DOHH2 (cell line): ENCODE measurements at regions not wholly inside any gene's neighbourhood (a gene's known extent, or its start where the extent isn't known, plus 50 kb on each side); places are given as distances from the start of the nearest gene placed in this dataset.

Source experiments
- EZH2phosphoT487 ChIP-seq: fragments of 200-600 bp; sonication (generic); IDR thresholded peaks from 2 replicates; pipeline ENCODE4 v1.6.1; 2017; ENCODE audit warnings: borderline replicate concordance, mild to moderate bottlenecking, antibody characterized with exemption, low read length, moderate library complexity, mixed read lengths
- TF ChIP-seq, protein P1 (sequence below): fragments of 200-600 bp; sonication (generic); IDR thresholded peaks from one replicate; pipeline ENCODE4 v1.5.1; 2014; ENCODE audit warnings: antibody characterized with exemption, mild to moderate bottlenecking, low read depth, low read length; ENCODE audit not compliant: poor library complexity, severe bottlenecking

DNA sequence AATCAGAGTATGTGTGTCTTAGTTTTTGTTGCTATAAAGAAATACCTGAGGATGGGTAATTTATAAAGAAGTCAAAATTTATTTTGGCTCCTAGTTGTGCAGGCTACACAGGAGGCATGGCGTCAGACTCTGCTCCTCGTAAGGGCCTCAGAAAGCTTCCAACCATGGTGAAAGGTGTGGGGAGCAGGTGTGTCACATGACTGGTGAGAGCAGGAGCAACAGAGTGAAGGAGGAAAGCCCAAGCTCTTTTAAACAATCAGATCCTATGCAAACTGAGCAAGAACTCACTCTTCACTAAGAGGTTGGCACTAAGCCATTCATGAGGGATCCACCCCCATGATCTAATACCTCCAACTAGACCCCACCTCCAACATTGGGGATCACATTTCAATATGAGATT is 1524.3 kb downstream of the HACE1 start:
- TF ChIP-seq, protein P1, sequence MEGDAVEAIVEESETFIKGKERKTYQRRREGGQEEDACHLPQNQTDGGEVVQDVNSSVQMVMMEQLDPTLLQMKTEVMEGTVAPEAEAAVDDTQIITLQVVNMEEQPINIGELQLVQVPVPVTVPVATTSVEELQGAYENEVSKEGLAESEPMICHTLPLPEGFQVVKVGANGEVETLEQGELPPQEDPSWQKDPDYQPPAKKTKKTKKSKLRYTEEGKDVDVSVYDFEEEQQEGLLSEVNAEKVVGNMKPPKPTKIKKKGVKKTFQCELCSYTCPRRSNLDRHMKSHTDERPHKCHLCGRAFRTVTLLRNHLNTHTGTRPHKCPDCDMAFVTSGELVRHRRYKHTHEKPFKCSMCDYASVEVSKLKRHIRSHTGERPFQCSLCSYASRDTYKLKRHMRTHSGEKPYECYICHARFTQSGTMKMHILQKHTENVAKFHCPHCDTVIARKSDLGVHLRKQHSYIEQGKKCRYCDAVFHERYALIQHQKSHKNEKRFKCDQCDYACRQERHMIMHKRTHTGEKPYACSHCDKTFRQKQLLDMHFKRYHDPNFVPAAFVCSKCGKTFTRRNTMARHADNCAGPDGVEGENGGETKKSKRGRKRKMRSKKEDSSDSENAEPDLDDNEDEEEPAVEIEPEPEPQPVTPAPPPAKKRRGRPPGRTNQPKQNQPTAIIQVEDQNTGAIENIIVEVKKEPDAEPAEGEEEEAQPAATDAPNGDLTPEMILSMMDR: no peak
- TF ChIP-seq EZH2phosphoT487: no peak
